HEK293T (cell line): ENCODE measurements at regions not wholly inside any gene's neighbourhood (a gene's known extent, or its start where the extent isn't known, plus 50 kb on each side); places are given as distances from the start of the nearest gene placed in this dataset.

ENCODE experiments used
- SUZ12 ChIP-seq: fragments of 450-650 bp; IDR thresholded peaks from 2 replicates; pipeline ENCODE4 v1.6.1; 2016; ENCODE audit warnings: mild to moderate bottlenecking
- ZNF384 ChIP-seq: fragments of 450-650 bp; IDR thresholded peaks from 2 replicates; pipeline ENCODE4 v1.6.1; 2016

- TF ChIP-seq ZNF384, result no peak
- no peak for TF ChIP-seq SUZ12
Observed at GRCh38 chr7:24039991-24040624, 243.9 kb upstream of the NPY start.
